Upper lobe of left lung (tissue), 6 donors: ENCODE measurements at regions not wholly inside any gene's neighbourhood (a gene's known extent, or its start where the extent isn't known, plus 50 kb on each side); places are given as distances from the start of the nearest gene placed in this dataset.

Source experiments
- ATAC-seq, 2 donors: fragments of 200-7000 bp; cut with Tn5 transposase; one replicate each; pipeline ENCODE4 v1.9.1; 2022; ENCODE audit warnings: mild to moderate bottlenecking in 2 of 2, moderate library complexity in 2 of 2; ENCODE audit not compliant: low FRiP score in 2 of 2
- DNase-seq, 2 donors: peaks; one replicate each; pipeline ENCODE4 v3.0.0-alpha.2; 2019 to 2020
- H3K27ac ChIP-seq, 4 donors: fragments of 200-600 bp; sonication (generic); one replicate each; pipeline ENCODE4 v1.5.1; 2016 to 2019
- H3K27me3 ChIP-seq, 4 donors: fragments of 200-600 bp; sonication (generic); one replicate each; pipeline ENCODE4 v1.5.1; 2017 to 2019
- H3K36me3 ChIP-seq, 4 donors: fragments of 200-600 bp; sonication (generic); one replicate each; pipeline ENCODE4 v1.5.1; 2016 to 2019
- H3K4me1 ChIP-seq, 4 donors: fragments of 200-600 bp; sonication (generic); one replicate each; pipeline ENCODE4 v1.5.1; 2018 to 2019
- H3K4me3 ChIP-seq, 4 donors: fragments of 200-600 bp; sonication (generic); one replicate each; pipeline ENCODE4 v1.5.1; 2017 to 2019; ENCODE audit warnings: mild to moderate bottlenecking in 2 of 4, moderate library complexity in 1 of 4
- H3K9me3 ChIP-seq, 4 donors: fragments of 200-600 bp; sonication (generic); one replicate each; pipeline ENCODE4 v1.5.1; 2018 to 2019
- EP300 ChIP-seq, 4 donors: sonication (generic); formaldehyde crosslinking; IDR thresholded peaks; one replicate each; pipeline ENCODE4 v1.5.1; 2017; ENCODE audit warnings: antibody characterized with exemption in 4 of 4, control low read depth in 2 of 4
- POLR2A ChIP-seq, 4 donors: fragments of 450-650 bp; IDR thresholded peaks; one replicate each; pipeline ENCODE4 v1.5.1; 2016 to 2017; ENCODE audit warnings: antibody characterized with exemption in 4 of 4, mild to moderate bottlenecking in 2 of 4
- POLR2AphosphoS5 ChIP-seq, 2 donors: sonication (generic); formaldehyde crosslinking; IDR thresholded peaks; one replicate each; pipeline ENCODE4 v1.5.1; 2017; ENCODE audit warnings: antibody characterized with exemption in 2 of 2
- WGBS, 2 donors: methylation state at CpG; one replicate each; pipeline ENCODE4 v1.1.5; 2017 to 2018; 5-methylcytosine and 5-hydroxymethylcytosine counted together
- TF ChIP-seq, protein P1 (sequence below), 6 experiments: fragments of 450-650 bp in 4 of 6; fragments of 200-600 bp in 2 of 6; sonication (generic) in 2 of 6; IDR thresholded peaks; one replicate each; pipeline ENCODE4 v1.5.1; 2016 to 2019; ENCODE audit warnings: antibody characterized with exemption in 6 of 6
- donor health status: DM: no; HTN: no; CAD: no; lungs with moderate emphysema.
- donor health status: DM: no; HTN: yes; CAD: no; lungs with severe emphysema.

DNA sequence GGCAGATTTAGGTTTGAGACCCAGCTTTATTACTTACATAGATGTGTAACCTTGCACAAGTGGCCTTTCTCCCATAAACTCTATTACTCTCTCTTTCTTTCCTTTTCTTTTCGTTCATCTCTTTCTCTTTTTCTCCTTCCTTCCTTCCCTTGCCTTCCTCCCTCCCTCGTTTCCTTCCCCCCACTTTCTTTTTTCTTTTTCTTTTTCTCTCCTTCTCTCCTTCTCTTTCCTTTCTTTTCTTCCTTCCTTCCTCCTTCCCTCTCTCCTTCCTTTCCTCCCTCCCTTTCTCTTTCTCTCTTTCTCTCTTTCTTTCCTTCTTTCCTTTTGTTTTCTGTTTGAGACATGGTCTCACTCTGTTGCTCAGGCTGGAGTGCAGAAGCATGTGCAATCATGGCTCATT lies 526.4 kb upstream of the CXorf51A start:
- no peak overlapping the region for H3K27ac ChIP-seq
- WGBS, 2 donors, result 60% methylated on average over 2 of the region's 2 CpGs
- no peaks in the 10 kb centered on the region for H3K9me3 ChIP-seq
- TF ChIP-seq POLR2A (IDR thresholded peaks at IDR 0.05), result no peak
- TF ChIP-seq, protein P1, sequence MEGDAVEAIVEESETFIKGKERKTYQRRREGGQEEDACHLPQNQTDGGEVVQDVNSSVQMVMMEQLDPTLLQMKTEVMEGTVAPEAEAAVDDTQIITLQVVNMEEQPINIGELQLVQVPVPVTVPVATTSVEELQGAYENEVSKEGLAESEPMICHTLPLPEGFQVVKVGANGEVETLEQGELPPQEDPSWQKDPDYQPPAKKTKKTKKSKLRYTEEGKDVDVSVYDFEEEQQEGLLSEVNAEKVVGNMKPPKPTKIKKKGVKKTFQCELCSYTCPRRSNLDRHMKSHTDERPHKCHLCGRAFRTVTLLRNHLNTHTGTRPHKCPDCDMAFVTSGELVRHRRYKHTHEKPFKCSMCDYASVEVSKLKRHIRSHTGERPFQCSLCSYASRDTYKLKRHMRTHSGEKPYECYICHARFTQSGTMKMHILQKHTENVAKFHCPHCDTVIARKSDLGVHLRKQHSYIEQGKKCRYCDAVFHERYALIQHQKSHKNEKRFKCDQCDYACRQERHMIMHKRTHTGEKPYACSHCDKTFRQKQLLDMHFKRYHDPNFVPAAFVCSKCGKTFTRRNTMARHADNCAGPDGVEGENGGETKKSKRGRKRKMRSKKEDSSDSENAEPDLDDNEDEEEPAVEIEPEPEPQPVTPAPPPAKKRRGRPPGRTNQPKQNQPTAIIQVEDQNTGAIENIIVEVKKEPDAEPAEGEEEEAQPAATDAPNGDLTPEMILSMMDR (IDR thresholded peaks at IDR 0.05), result no peak
- ATAC-seq (no peak), DNase-seq (no peak)
- H3K4me3 ChIP-seq, result no peak overlapping the region
- no peaks in the 10 kb centered on the region for H3K4me1 ChIP-seq
- no peaks in the 10 kb centered on the region for H3K27me3 ChIP-seq
- no peaks in the 10 kb centered on the region for H3K36me3 ChIP-seq

DNA sequence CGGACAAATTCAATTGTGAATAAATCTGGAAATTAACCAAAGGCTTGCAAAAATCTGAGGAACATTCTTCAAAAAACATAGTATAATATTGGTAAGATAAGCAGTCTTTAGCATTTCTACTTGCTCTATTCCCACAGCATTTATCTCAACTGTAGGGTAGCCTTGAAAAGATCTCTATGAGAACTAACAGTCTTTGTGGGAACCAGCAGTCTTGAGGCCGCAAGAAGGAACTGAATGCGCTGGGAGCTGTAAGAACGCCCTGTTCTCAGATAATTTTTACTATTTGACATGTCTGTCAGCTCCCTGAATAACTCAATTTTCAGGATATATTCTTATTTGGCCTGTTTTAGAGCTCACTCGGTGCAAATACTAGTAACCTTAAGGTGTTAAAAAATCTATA lies 519.3 kb upstream of the CXorf51A start:
- no peak for ATAC-seq
- no peak for TF ChIP-seq EP300 (IDR thresholded peaks at IDR 0.05)
- TF ChIP-seq, protein P1 (IDR thresholded peaks at IDR 0.05), result no peak
- TF ChIP-seq POLR2A (IDR thresholded peaks at IDR 0.05), result no peak
- TF ChIP-seq POLR2AphosphoS5 (IDR thresholded peaks at IDR 0.05), result no peak

DNA sequence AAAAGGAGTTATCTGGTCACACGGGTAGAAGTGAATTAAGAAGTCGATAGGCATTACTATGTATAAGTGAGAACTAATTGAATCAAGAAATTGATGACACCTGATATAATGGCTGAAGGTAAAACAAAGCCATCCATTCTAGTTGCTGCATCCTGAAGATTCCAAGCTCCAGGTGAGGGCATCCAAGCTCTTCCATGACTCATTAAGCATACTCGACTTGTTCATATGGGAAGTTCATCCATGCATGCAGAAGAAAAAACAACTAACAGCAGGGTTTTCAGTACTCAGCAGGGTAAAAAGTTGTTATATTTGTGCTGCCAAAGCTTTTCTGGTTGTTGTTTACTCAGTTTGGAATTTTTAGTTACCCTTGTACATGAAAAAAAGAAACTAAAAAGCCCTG lies 508.0 kb upstream of the CXorf51A start:
- no peak for DNase-seq
- H3K36me3 ChIP-seq, result no peaks in the 10 kb centered on the region
- no peaks in the 10 kb centered on the region for H3K4me1 ChIP-seq
- ATAC-seq, result no peak
- TF ChIP-seq POLR2AphosphoS5 (IDR thresholded peaks at IDR 0.05) (no peak), EP300 (IDR thresholded peaks at IDR 0.05) (no peak), POLR2A (IDR thresholded peaks at IDR 0.05) (no peak)
- TF ChIP-seq, protein P1 (IDR thresholded peaks at IDR 0.05), result no peak
- no peaks in the 10 kb centered on the region for H3K27me3 ChIP-seq
- WGBS, 2 donors, result 85 to 94% methylated on average over 3 of the region's 3 CpGs
- H3K27ac ChIP-seq, result no peak overlapping the region
- H3K4me3 ChIP-seq, result no peak overlapping the region
- no peaks in the 10 kb centered on the region for H3K9me3 ChIP-seq

More for the DNA sequence above, 519.3 kb upstream of the CXorf51A start:
- Histone ChIP-seq H3K27me3 (no peaks in the 10 kb centered on the region), H3K36me3 (no peaks in the 10 kb centered on the region), H3K4me1 (no peaks in the 10 kb centered on the region), H3K9me3 (no peaks in the 10 kb centered on the region), H3K4me3 (no peak overlapping the region), H3K27ac (no peak overlapping the region)
- no peak for DNase-seq
- 83 to 86% methylated on average over 5 of the region's 5 CpGs for WGBS, 2 donors

DNA sequence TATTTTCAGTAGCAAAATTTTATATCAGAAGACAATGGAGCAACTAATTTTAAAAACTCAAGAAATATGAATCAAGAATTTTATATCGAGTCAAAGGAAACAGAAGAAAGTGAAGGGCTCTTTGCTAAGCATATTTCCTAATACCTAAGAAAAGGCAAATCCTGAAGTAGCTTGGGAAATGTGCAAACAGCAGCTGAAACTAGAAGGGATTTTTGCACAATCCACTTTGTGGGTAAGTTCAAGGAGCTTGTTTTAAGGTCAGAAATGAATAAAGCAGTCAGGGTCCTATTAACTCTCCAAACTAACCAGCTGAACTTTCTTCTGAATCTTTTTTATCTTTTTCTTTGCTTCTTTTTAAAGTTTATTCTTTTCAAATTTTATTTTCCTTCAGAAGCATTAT lies 500.9 kb upstream of the CXorf51A start:
- TF ChIP-seq, protein P1 (IDR thresholded peaks at IDR 0.05), result no peak
- TF ChIP-seq EP300 (IDR thresholded peaks at IDR 0.05), result no peak
- TF ChIP-seq POLR2A (IDR thresholded peaks at IDR 0.05), result no peak
- TF ChIP-seq POLR2AphosphoS5 (IDR thresholded peaks at IDR 0.05), result no peak
- Histone ChIP-seq H3K36me3 (no peaks in the 10 kb centered on the region), H3K9me3 (no peaks in the 10 kb centered on the region), H3K4me1 (no peaks in the 10 kb centered on the region), H3K27ac (no peak overlapping the region), H3K27me3 (no peaks in the 10 kb centered on the region), H3K4me3 (no peak overlapping the region)
- WGBS, 2 donors, result 50 to 69% methylated on average over 1 of the region's 1 CpG
- DNase-seq (no peak), ATAC-seq (no peak)
